GM23338 (cell line): ENCODE measurements at regions not wholly inside any gene's neighbourhood (a gene's known extent, or its start where the extent isn't known, plus 50 kb on each side); places are given as distances from the start of the nearest gene placed in this dataset.

ENCODE experiments used
- ATAC-seq: fragments of 200-7000 bp; cut with Tn5 transposase; 3 replicates; pipeline ENCODE4 v1.9.1; 2020
- DNase-seq: peaks from one replicate; pipeline ENCODE4 v3.0.0-alpha.2; 2015; ENCODE audit warnings: low spot score
- H2AFZ ChIP-seq: fragments of 200-600 bp; sonication (generic); 2 replicates; pipeline ENCODE4 v1.8.0; 2016; ENCODE audit warnings: antibody characterized with exemption, mild to moderate bottlenecking, moderate library complexity
- H3F3A ChIP-seq: fragments of 200-600 bp; sonication (generic); replicated peaks from 2 replicates; pipeline ENCODE4 v1.8.0; 2017; ENCODE audit warnings: antibody characterized with exemption, mixed run types, low read depth
- H3K27ac ChIP-seq: fragments of 200-600 bp; sonication (generic); 2 replicates; pipeline ENCODE4 v1.6.1; 2016; ENCODE audit warnings: low read depth
- H3K27me3 ChIP-seq: fragments of 200-600 bp; sonication (generic); 2 replicates; pipeline ENCODE4 v1.8.0; 2016; ENCODE audit warnings: mild to moderate bottlenecking, mixed run types, moderate library complexity; ENCODE audit not compliant: insufficient read depth
- H3K36me3 ChIP-seq: fragments of 200-600 bp; sonication (generic); 2 replicates; pipeline ENCODE4 v1.8.0; 2016; ENCODE audit warnings: mild to moderate bottlenecking; ENCODE audit not compliant: insufficient read depth
- H3K4me1 ChIP-seq: fragments of 200-600 bp; sonication (generic); 2 replicates; pipeline ENCODE4 v1.8.0; 2016; ENCODE audit warnings: mild to moderate bottlenecking, moderate library complexity; ENCODE audit not compliant: insufficient read depth
- H3K4me2 ChIP-seq: fragments of 200-600 bp; sonication (generic); 2 replicates; pipeline ENCODE4 v1.7.1; 2017; ENCODE audit warnings: mixed run types
- H3K4me3 ChIP-seq: fragments of 200-600 bp; sonication (generic); 2 replicates; pipeline ENCODE4 v1.6.1; 2016; ENCODE audit warnings: mixed run types
- H3K79me2 ChIP-seq: fragments of 200-600 bp; sonication (generic); replicated peaks from 2 replicates; pipeline ENCODE4 v1.8.0; 2017; ENCODE audit warnings: mild to moderate bottlenecking; ENCODE audit not compliant: insufficient read depth
- H3K9me2 ChIP-seq: fragments of 200-600 bp; sonication (generic); 2 replicates; pipeline ENCODE4 v1.8.0; 2017; ENCODE audit not compliant: insufficient read depth
- H4K20me1 ChIP-seq: fragments of 200-600 bp; sonication (generic); replicated peaks from 2 replicates; pipeline ENCODE4 v1.8.0; 2017; ENCODE audit warnings: mild to moderate bottlenecking; ENCODE audit not compliant: insufficient read depth
- H3K27ac Mint-ChIP-seq: 2 replicates; pipeline ENCODE4 v1.8.0; 2020; ENCODE audit warnings: inconsistent platforms, mild to moderate bottlenecking, moderate library complexity, mixed read lengths
- H3K27me3 Mint-ChIP-seq: 3 replicates; pipeline ENCODE4 v1.8.0; 2022; ENCODE audit warnings: low read depth, mild to moderate bottlenecking, moderate library complexity, mixed read lengths, inconsistent platforms; ENCODE audit not compliant: insufficient read depth, poor library complexity
- H3K36me3 Mint-ChIP-seq: 3 replicates; pipeline ENCODE4 v1.8.0; 2021; ENCODE audit warnings: low read depth, mild to moderate bottlenecking, inconsistent platforms, moderate library complexity, mixed read lengths
- H3K4me1 Mint-ChIP-seq: 3 replicates; pipeline ENCODE4 v1.8.0; 2020; ENCODE audit warnings: mild to moderate bottlenecking, inconsistent platforms, mixed read lengths
- H3K4me3 Mint-ChIP-seq: 3 replicates; pipeline ENCODE4 v1.8.0; 2021; ENCODE audit warnings: moderate library complexity, mild to moderate bottlenecking, inconsistent platforms, mixed read lengths
- H3K9me3 Mint-ChIP-seq: 3 replicates; pipeline ENCODE4 v1.8.0; 2020; ENCODE audit warnings: moderate library complexity, mild to moderate bottlenecking, inconsistent platforms, mixed read lengths
- CREB1 ChIP-seq: fragments of 250-450 bp; sonication (Bioruptor Pico); IDR thresholded peaks from 2 replicates; pipeline ENCODE4 v1.5.0; 2020; ENCODE audit warnings: low read depth, mild to moderate bottlenecking, moderate library complexity
- ETS1 ChIP-seq: IDR thresholded peaks from 2 replicates; pipeline ENCODE4 v1.6.1; 2016; ENCODE audit warnings: antibody characterized with exemption
- EZH2 ChIP-seq: fragments of 200-600 bp; sonication (generic); IDR thresholded peaks from one replicate; pipeline ENCODE4 v1.8.0; 2017; ENCODE audit warnings: antibody characterized with exemption, mild to moderate bottlenecking, low read depth; ENCODE audit not compliant: unreplicated experiment
- EZH2phosphoT487 ChIP-seq: fragments of 200-600 bp; sonication (generic); IDR thresholded peaks from one replicate; pipeline ENCODE4 v1.8.1; 2018; ENCODE audit warnings: antibody characterized with exemption; ENCODE audit not compliant: unreplicated experiment
- JUNB ChIP-seq: IDR thresholded peaks from one replicate; pipeline ENCODE4 v1.6.1; 2016; ENCODE audit warnings: antibody characterized with exemption; ENCODE audit not compliant: unreplicated experiment
- NANOG ChIP-seq: IDR thresholded peaks from 2 replicates; pipeline ENCODE4 v1.6.1; 2016; ENCODE audit warnings: antibody characterized with exemption, borderline replicate concordance
- POLR2AphosphoS5 ChIP-seq: IDR thresholded peaks from 2 replicates; pipeline ENCODE4 v1.6.1; 2016; ENCODE audit warnings: antibody characterized with exemption, low read depth
- REST ChIP-seq: IDR thresholded peaks from one replicate; pipeline ENCODE4 v1.6.1; 2018; ENCODE audit warnings: antibody characterized with exemption; ENCODE audit not compliant: unreplicated experiment
- STAT1 ChIP-seq: IDR thresholded peaks from one replicate; pipeline ENCODE4 v1.6.1; 2016; ENCODE audit warnings: antibody characterized with exemption; ENCODE audit not compliant: unreplicated experiment
- ZNF114 ChIP-seq: fragments of 250-450 bp; sonication (Bioruptor Pico); IDR thresholded peaks from 2 replicates; pipeline ENCODE4 v1.5.0; 2020; ENCODE audit warnings: mild to moderate bottlenecking, moderate library complexity
- ZNF331 ChIP-seq: fragments of 250-450 bp; sonication (Bioruptor Pico); IDR thresholded peaks from 2 replicates; pipeline ENCODE4 v1.5.0; 2020; ENCODE audit warnings: low read depth, mild to moderate bottlenecking, moderate library complexity
- TF ChIP-seq, protein P1 (sequence below): fragments of 250-450 bp; sonication (Bioruptor Pico); IDR thresholded peaks from 2 replicates; pipeline ENCODE4 v1.5.0; 2020; ENCODE audit warnings: mild to moderate bottlenecking, moderate library complexity

DNA sequence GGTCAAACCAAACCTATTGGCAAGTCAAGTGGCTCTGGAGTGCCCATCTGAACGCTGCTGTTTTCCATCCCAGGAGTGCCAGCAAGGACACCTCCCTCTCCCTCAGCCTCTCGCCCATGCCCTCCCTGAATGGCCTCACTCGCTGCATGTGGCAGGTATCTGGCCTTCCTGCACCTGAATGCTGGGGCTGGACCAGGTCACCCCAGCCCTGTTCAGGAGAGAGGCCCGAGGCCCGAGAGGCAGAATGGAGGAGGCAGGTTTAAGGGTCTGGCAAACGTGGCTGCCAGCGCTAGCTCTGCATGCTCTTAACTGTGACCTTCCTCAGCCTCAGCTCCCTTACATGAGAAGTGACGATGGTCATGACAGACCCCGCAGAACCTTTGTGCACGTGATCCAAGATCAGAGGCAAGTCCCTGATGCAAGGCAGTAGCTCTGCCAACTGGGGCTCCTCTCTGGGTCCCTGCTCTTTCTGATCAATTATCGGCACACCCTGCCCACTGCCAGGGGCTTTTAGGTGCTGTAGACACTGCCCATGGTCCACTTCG lies 295.7 kb upstream of the ZMIZ1 start:
- H3K79me2 ChIP-seq, result no peaks in the 10 kb centered on the region
- H3K27me3 Mint-ChIP-seq, result peaks cover 7% of the 10 kb centered on the region
- H3K27ac Mint-ChIP-seq, result no peak overlapping the region
- no peak overlapping the region for H3K27ac ChIP-seq
- DNase-seq (no peak), ATAC-seq (no peak)
- no peaks in the 10 kb centered on the region for H3K27me3 ChIP-seq
- H3K36me3 Mint-ChIP-seq, result no peaks in the 10 kb centered on the region
- no peaks in the 10 kb centered on the region for H3K9me2 ChIP-seq
- no peak overlapping the region for H2AFZ ChIP-seq
- no peaks in the 10 kb centered on the region for H3K9me3 Mint-ChIP-seq
- no peaks in the 10 kb centered on the region for H4K20me1 ChIP-seq
- peaks cover 18% of the 10 kb centered on the region for H3K4me1 Mint-ChIP-seq
- no peak overlapping the region for H3K4me3 Mint-ChIP-seq
- H3F3A ChIP-seq, result no peaks in the 10 kb centered on the region
- H3K4me3 ChIP-seq, result no peak overlapping the region
- H3K4me2 ChIP-seq, result no peak overlapping the region
- no peak for TF ChIP-seq CREB1 (CRISPR knock-in tag)
- no peak for TF ChIP-seq JUNB
- TF ChIP-seq NANOG, result no peak
- TF ChIP-seq STAT1, result no peak
- H3K36me3 ChIP-seq, result no peaks in the 10 kb centered on the region
- H3K4me1 ChIP-seq, result no peaks in the 10 kb centered on the region

GRCh38 chr10:78774614-78774998 lies 294.2 kb upstream of the ZMIZ1 start:
- Histone ChIP-seq H2AFZ (no peak overlapping the region), H3K27ac (no peak overlapping the region)
- no peak for ATAC-seq

More at GRCh38 chr10:78774614-78774998, 294.2 kb upstream of the ZMIZ1 start:
- H3K79me2 ChIP-seq, result no peaks in the 10 kb centered on the region
- H3K4me1 Mint-ChIP-seq, result peaks cover 14% of the 10 kb centered on the region
- H3K9me3 Mint-ChIP-seq, result no peaks in the 10 kb centered on the region
- H3K4me3 ChIP-seq, result no peak overlapping the region
- H3K4me3 Mint-ChIP-seq, result no peak overlapping the region
- H3K27ac Mint-ChIP-seq, result no peak overlapping the region
- peaks cover 5% of the 10 kb centered on the region for H3K27me3 Mint-ChIP-seq
- H3K4me2 ChIP-seq, result no peak overlapping the region
- H3K27me3 ChIP-seq, result no peaks in the 10 kb centered on the region
- no peak for DNase-seq
- H3K36me3 Mint-ChIP-seq, result no peaks in the 10 kb centered on the region
- no peaks in the 10 kb centered on the region for H3F3A ChIP-seq
- H3K9me2 ChIP-seq, result no peaks in the 10 kb centered on the region
- H4K20me1 ChIP-seq, result no peaks in the 10 kb centered on the region
- no peaks in the 10 kb centered on the region for H3K4me1 ChIP-seq
- TF ChIP-seq, protein P1, sequence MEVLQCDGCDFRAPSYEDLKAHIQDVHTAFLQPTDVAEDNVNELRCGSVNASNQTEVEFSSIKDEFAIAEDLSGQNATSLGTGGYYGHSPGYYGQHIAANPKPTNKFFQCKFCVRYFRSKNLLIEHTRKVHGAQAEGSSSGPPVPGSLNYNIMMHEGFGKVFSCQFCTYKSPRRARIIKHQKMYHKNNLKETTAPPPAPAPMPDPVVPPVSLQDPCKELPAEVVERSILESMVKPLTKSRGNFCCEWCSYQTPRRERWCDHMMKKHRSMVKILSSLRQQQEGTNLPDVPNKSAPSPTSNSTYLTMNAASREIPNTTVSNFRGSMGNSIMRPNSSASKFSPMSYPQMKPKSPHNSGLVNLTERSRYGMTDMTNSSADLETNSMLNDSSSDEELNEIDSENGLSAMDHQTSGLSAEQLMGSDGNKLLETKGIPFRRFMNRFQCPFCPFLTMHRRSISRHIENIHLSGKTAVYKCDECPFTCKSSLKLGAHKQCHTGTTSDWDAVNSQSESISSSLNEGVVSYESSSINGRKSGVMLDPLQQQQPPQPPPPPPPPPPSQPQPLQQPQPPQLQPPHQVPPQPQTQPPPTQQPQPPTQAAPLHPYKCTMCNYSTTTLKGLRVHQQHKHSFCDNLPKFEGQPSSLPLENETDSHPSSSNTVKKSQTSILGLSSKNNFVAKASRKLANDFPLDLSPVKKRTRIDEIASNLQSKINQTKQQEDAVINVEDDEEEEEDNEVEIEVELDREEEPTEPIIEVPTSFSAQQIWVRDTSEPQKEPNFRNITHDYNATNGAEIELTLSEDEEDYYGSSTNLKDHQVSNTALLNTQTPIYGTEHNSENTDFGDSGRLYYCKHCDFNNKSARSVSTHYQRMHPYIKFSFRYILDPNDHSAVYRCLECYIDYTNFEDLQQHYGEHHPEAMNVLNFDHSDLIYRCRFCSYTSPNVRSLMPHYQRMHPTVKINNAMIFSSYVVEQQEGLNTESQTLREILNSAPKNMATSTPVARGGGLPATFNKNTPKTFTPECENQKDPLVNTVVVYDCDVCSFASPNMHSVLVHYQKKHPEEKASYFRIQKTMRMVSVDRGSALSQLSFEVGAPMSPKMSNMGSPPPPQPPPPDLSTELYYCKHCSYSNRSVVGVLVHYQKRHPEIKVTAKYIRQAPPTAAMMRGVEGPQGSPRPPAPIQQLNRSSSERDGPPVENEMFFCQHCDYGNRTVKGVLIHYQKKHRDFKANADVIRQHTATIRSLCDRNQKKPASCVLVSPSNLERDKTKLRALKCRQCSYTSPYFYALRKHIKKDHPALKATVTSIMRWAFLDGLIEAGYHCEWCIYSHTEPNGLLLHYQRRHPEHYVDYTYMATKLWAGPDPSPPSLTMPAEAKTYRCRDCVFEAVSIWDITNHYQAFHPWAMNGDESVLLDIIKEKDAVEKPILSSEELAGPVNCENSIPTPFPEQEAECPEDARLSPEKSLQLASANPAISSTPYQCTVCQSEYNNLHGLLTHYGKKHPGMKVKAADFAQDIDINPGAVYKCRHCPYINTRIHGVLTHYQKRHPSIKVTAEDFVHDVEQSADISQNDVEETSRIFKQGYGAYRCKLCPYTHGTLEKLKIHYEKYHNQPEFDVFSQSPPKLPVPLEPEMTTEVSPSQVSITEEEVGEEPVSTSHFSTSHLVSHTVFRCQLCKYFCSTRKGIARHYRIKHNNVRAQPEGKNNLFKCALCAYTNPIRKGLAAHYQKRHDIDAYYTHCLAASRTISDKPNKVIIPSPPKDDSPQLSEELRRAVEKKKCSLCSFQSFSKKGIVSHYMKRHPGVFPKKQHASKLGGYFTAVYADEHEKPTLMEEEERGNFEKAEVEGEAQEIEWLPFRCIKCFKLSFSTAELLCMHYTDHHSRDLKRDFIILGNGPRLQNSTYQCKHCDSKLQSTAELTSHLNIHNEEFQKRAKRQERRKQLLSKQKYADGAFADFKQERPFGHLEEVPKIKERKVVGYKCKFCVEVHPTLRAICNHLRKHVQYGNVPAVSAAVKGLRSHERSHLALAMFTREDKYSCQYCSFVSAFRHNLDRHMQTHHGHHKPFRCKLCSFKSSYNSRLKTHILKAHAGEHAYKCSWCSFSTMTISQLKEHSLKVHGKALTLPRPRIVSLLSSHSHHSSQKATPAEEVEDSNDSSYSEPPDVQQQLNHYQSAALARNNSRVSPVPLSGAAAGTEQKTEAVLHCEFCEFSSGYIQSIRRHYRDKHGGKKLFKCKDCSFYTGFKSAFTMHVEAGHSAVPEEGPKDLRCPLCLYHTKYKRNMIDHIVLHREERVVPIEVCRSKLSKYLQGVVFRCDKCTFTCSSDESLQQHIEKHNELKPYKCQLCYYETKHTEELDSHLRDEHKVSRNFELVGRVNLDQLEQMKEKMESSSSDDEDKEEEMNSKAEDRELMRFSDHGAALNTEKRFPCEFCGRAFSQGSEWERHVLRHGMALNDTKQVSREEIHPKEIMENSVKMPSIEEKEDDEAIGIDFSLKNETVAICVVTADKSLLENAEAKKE (CRISPR knock-in tag), result no peak
- TF ChIP-seq REST (no peak), NANOG (no peak), ETS1 (no peak), EZH2 (no peak), JUNB (no peak), ZNF114 (CRISPR knock-in tag) (no peak), STAT1 (no peak), ZNF331 (CRISPR knock-in tag) (no peak), POLR2AphosphoS5 (no peak), EZH2phosphoT487 (no peak)
- no peaks in the 10 kb centered on the region for H3K36me3 ChIP-seq
